ENCODE measurements at regions not wholly inside any gene's neighbourhood (a gene's known extent, or its start where the extent isn't known, plus 50 kb on each side); places are given as distances from the start of the nearest gene placed in this dataset.

- no peak for TF ChIP-seq TCF12 (IDR thresholded peaks at IDR 0.05; ENCODE audit: low read depth)
- no peak for TF ChIP-seq EP300 (IDR thresholded peaks at IDR 0.05; ENCODE audit: borderline replicate concordance)
- no peak for TF ChIP-seq RAD21 (IDR thresholded peaks at IDR 0.05; ENCODE audit: low read depth)
- TF ChIP-seq YY1 (IDR thresholded peaks at IDR 0.05; ENCODE audit: low read depth), result no peak
- no peak for TF ChIP-seq USF1 (IDR thresholded peaks at IDR 0.05)
- no peak for TF ChIP-seq TAF1 (IDR thresholded peaks at IDR 0.05; ENCODE audit: low read depth)
- TF ChIP-seq CREB1 (IDR thresholded peaks at IDR 0.05; ENCODE audit: low read depth), result no peak
- TF ChIP-seq EGR1 (IDR thresholded peaks at IDR 0.05), result no peak
- TF ChIP-seq ZBTB7A (IDR thresholded peaks at IDR 0.05; ENCODE audit: low read depth), result no peak
- no peak for TF ChIP-seq TEAD4 (IDR thresholded peaks at IDR 0.05)
- TF ChIP-seq REST (IDR thresholded peaks at IDR 0.05; ENCODE audit: low read depth), result no peak
- no peak for TF ChIP-seq CEBPB (IDR thresholded peaks at IDR 0.05)
- no peak for TF ChIP-seq NFIC (IDR thresholded peaks at IDR 0.05)
Measured at GRCh38 chr11:33946930-33947329, 55.1 kb upstream of the LMO2 start.

- TF ChIP-seq MAX (IDR thresholded peaks at IDR 0.05) (no peak), RAD21 (IDR thresholded peaks at IDR 0.05; ENCODE audit: low read depth) (no peak), CEBPB (IDR thresholded peaks at IDR 0.05) (no peak)
Measured at GRCh38 chr11:33945481-33946268, 53.8 kb upstream of the LMO2 start.

- TF ChIP-seq EP300 (IDR thresholded peaks at IDR 0.05; ENCODE audit: borderline replicate concordance) (no peak), RAD21 (IDR thresholded peaks at IDR 0.05; ENCODE audit: low read depth) (no peak), EGR1 (IDR thresholded peaks at IDR 0.05) (no peak), NFIC (IDR thresholded peaks at IDR 0.05) (no peak), USF1 (IDR thresholded peaks at IDR 0.05) (no peak)
Measured at GRCh38 chr11:33944693-33945424, 53.0 kb upstream of the LMO2 start.

GRCh38 chr11:33944345-33944692 is 52.4 kb upstream of the LMO2 start:
- TF ChIP-seq FOXM1 (IDR thresholded peaks at IDR 0.05; ENCODE audit: borderline replicate concordance, low read depth), result no peak
- no peak for TF ChIP-seq MAX (IDR thresholded peaks at IDR 0.05)
- no peak for TF ChIP-seq TEAD4 (IDR thresholded peaks at IDR 0.05)
- no peak for TF ChIP-seq REST (IDR thresholded peaks at IDR 0.05; ENCODE audit: low read depth)
- TF ChIP-seq YY1 (IDR thresholded peaks at IDR 0.05; ENCODE audit: low read depth), result no peak

GRCh38 chr11:33942954-33943353 is 51.1 kb upstream of the LMO2 start:
- TF ChIP-seq CEBPB (IDR thresholded peaks at IDR 0.05), result no peak
- TF ChIP-seq TAF1 (IDR thresholded peaks at IDR 0.05; ENCODE audit: low read depth), result no peak
- no peak for TF ChIP-seq TCF12 (IDR thresholded peaks at IDR 0.05; ENCODE audit: low read depth)
- TF ChIP-seq YY1 (IDR thresholded peaks at IDR 0.05; ENCODE audit: low read depth), result no peak
- TF ChIP-seq MAX (IDR thresholded peaks at IDR 0.05), result no peak
- no peak for TF ChIP-seq CREB1 (IDR thresholded peaks at IDR 0.05; ENCODE audit: low read depth)
- TF ChIP-seq ZBTB7A (IDR thresholded peaks at IDR 0.05; ENCODE audit: low read depth), result no peak
- TF ChIP-seq EP300 (IDR thresholded peaks at IDR 0.05; ENCODE audit: borderline replicate concordance), result no peak
- no peak for TF ChIP-seq TEAD4 (IDR thresholded peaks at IDR 0.05)
- no peak for TF ChIP-seq REST (IDR thresholded peaks at IDR 0.05; ENCODE audit: low read depth)
